ENCODE measurements at regions not wholly inside any gene's neighbourhood (a gene's known extent, or its start where the extent isn't known, plus 50 kb on each side); places are given as distances from the start of the nearest gene placed in this dataset.

DNA sequence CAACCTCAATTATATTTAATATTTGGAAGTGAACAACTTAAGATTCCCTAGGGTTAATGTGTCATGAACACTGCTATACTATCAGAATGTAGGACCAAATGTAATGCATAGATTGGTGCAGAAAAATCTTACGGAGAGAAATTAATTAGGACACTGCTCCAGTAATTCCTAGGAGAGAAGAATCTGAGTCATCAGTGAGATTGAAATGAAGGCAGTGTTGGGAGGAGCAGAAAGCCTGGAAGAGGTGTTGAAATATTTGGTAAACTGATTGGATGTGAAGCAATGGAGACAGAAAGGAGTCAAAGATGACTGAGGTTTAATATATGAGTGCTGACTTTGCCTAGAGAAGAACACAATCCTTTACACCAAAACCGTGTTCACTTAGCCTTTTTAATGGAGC, 836.0 kb downstream of the FAM181B start:
- TF ChIP-seq POLR2AphosphoS5 (IDR thresholded peaks at IDR 0.05; ENCODE audit: low read depth, low read length) (no peak), CTCF (IDR thresholded peaks at IDR 0.05) (no peak)
- TF ChIP-seq, protein P1, sequence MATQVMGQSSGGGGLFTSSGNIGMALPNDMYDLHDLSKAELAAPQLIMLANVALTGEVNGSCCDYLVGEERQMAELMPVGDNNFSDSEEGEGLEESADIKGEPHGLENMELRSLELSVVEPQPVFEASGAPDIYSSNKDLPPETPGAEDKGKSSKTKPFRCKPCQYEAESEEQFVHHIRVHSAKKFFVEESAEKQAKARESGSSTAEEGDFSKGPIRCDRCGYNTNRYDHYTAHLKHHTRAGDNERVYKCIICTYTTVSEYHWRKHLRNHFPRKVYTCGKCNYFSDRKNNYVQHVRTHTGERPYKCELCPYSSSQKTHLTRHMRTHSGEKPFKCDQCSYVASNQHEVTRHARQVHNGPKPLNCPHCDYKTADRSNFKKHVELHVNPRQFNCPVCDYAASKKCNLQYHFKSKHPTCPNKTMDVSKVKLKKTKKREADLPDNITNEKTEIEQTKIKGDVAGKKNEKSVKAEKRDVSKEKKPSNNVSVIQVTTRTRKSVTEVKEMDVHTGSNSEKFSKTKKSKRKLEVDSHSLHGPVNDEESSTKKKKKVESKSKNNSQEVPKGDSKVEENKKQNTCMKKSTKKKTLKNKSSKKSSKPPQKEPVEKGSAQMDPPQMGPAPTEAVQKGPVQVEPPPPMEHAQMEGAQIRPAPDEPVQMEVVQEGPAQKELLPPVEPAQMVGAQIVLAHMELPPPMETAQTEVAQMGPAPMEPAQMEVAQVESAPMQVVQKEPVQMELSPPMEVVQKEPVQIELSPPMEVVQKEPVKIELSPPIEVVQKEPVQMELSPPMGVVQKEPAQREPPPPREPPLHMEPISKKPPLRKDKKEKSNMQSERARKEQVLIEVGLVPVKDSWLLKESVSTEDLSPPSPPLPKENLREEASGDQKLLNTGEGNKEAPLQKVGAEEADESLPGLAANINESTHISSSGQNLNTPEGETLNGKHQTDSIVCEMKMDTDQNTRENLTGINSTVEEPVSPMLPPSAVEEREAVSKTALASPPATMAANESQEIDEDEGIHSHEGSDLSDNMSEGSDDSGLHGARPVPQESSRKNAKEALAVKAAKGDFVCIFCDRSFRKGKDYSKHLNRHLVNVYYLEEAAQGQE (IDR thresholded peaks at IDR 0.05; ENCODE audit: insufficient read depth in 1 of 2, low read depth in 2 of 2, low read length in 1 of 2): no peak

Measured in Panc1 (cell line).